NCI-H226 (cell line): ENCODE measurements at regions not wholly inside any gene's neighbourhood (a gene's known extent, or its start where the extent isn't known, plus 50 kb on each side); places are given as distances from the start of the nearest gene placed in this dataset.
"Not testable (repeated sequence)": the region's sequence is repeated elsewhere in the genome, so short reads cannot be mapped to it uniquely, and the experiment has no call there.

Source experiments
- DNase-seq: peaks from one replicate; pipeline ENCODE4 v3.0.0-alpha.2; 2015

DNA sequence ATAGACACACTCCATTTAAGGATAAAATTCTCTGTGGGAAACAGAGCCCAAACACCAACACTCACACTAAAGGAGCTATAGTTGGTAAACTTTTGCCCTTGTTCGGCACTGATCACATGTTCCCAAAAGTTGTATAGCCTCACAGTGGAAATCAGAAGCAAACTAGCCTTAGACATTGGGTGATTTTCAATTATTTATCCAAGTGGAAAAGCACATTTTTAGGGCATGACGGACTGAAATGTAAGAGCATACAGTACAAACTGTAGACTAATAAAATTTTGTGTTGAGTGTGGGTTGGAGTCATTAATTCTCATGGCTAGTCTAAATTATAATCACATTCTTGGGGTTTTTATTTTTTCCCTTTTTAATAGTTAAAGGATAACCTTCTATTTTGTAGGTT lies 202.4 kb downstream of the MOXD1 start:
- DNase-seq, result no peak

DNA sequence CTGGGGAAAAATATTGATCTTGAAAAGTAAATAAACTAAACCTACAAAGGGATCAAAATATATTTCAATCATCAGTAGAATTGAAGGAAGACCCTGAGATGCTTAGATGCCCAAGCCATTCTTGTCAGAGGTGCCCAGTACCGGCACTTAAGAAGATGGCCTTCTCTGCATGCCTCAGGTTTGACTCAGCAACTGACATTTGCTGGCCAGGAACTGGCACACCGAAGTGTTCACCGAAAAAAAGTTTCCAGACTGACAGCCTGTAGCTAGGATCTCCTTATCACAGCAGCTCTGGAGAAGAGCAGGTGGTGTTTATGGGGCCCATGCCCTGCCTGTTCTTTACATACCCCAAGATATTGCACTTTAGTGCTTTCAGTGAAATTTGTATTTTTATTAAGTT lies 203.2 kb downstream of the MOXD1 start:
- peak; percentile 43 for DNase-seq

GRCh38 chr6:132194529-132194928 lies 206.7 kb downstream of the MOXD1 start:
- no peak for DNase-seq

GRCh38 chr6:132192631-132193030 lies 208.6 kb downstream of the MOXD1 start:
- no peak for DNase-seq

DNA sequence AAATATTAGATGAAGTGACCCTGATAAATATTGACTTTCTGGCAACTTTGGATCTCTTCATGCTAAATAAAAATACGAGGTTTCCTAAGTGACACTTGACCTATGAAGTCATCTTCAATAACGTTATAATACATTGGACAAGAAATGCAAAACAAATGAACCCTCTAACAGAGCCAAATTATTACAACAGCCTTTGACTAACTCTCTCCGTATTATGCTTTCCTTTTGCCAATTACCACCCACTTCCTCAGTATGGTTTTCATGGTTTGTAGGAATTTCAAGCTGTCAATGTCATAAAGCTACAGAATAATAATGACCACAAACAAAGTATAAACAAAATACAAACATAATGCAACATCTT lies 210.5 kb downstream of the MOXD1 start:
- DNase-seq, result peak; percentile 17

DNA sequence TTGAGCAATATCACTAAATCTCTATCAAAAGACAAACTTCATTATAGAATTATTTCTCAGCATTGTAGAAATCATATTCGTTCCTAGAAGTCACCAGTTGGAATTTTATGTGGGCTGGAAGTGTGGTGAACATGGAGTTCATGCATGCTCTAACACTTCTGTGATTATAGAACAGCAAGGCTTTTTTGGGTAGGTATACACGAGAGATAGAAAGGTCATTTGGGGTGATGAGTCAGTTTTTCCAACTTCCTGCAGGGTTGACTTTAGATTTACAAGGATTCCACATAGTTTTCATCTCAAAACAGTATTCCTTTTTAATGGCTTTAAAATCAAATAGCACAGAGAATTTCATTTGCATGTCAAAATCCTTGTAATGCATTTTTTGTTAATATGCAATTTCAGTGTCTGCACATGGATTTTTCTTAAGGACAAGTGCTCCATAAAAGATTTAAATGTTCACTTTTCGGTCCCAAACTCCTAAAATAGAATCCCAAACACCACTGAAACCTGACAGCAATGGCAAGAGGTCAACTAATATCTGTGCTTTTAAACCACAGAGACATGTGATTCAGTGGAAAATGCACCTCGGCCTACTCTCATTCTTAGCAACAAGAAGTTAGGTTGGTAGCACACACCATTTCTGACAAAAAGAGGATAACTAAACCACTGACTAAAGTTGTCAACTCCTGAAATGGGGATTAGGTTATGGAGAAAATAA lies 211.0 kb downstream of the MOXD1 start:
- peak; percentile 50 for DNase-seq

DNA sequence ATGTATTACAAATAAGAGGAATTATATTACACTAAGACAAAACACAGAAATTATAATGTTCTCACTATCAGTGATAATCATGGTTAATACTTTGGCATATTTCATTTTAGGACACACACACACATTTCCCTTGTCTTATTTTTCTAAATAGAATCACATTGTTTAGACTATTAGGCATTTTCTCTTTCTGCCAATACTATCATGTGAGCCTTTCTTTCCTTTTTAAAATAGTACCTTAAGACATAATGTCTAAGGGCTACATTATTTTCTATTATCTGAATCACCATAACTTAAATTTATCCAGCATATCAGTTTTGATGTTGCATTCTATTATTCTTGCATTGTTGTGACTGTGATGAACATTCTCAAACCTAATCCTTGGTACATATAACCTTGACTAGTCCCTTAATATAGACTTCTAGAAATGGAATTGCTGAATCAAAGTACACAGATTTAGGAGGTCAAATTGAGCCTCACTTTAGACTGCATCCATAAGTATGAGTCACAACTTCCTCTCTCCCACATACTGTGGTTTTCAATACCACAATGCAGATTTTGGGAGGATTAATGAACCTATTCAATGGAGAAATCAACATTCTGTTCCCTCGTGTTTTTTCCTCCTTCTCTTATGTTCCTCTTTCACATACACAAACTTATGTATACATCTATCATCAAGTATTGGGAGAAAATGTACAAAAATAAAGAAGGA lies 212.6 kb downstream of the MOXD1 start:
- DNase-seq, result peak; percentile 69

- no peak for DNase-seq
Measured at GRCh38 chr6:132187816-132188215, 213.5 kb downstream of the MOXD1 start.

DNA sequence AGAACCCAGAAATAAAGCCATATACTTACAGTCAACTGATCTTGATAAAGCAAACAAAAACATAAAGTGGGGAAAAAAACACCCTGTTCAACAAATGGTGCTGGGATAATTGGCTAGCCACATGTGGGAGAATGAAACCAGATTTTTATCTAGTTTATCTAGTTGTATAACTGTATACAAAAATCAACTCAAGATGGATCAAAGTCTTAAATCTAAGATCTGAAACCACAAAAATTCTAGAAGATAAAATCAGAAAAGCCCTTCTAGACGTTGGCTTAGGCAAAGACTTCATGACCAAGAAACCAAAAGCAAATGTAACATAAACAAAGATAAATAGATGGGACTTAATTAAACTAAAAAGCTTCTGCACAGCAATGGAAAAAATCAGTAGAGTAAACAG lies 216.3 kb downstream of the MOXD1 start:
- DNase-seq, result not testable (repeated sequence)

DNA sequence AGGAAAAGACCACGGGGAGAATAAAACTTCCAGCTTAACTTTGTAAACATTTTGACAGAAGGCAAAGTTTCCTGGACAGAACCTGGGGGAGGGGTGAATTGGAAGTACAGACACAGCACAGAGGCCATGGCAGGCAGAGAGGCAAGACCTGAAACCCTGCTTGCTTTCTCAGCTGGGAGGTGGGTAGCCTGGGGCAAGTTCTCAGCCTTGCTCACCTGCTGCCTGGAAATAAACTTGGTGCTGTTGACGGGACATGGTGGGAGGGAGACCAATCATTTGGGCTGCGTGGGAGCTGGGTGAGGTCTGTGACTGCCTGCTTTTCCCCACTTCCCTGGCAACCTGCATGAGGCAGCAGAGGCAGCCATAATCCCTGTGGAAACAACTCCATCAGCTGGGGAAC lies 221.3 kb downstream of the MOXD1 start:
- DNase-seq, result no peak

DNA sequence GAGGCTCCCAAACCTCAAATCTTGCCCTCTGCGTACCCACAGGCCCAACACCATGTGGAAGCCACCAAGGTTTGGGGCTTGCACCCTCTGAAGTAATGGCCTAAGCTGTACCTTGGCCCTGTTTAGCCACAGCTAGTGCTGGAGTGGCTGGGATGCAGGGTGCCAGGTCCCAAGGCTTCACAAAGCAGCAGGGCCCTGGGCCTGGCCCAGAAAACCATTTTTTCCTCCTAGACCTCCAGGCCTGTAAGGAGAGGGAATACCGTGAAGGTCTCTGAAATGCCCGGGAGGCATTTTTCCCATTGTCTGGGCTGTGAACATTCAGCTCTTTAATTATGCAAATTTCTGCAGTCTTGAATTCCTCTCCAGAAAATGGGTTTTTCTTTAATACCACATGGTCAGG lies 223.7 kb upstream of the CCN2 start:
- DNase-seq, result no peak

- DNase-seq, result no peak
Measured at GRCh38 chr6:132168961-132169360, 217.8 kb upstream of the CCN2 start.

DNA sequence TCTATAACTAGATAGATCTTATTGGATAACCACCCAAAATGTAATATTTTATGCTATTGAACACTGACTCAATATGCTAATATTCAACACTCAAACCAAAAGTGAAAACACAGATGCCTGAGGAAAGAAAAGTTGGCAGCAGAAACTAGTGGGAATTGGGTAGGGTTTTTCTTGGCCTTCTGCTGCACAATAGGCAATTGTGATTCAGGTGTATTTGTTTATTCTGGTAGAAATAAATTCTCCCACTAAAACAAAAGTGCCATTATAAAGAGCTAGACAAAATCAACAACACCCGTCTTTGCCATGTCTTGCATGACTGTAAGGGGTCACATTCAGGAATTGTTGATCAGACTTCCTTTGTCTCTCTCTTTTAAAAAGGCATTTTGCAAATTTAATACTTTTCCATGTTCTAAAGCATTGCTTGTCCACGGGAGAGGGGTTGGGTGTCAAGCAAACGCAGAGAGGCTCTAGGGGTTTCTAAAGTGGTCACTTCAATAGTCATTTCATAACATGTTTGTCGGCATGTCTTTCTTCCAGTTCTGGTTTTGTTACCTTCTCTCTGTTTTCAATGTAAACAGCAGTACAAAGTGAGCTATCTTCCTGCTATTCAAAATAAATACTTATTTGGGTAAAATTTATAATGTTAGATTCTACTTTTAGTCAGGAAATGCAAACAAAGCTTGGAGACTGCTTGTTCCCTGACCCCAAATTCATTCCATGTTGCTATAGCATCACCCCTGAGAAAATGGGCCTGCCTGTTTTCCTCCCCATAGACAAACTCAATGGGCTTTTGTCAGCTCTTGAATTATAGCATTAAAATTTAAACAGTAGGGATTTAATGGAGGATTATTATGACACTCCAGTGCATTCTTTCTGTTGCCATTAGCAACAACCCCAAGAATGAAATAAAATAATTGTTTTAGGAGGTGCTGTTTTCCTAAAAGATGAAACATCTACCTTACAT lies 217.0 kb upstream of the CCN2 start:
- no peak for DNase-seq

GRCh38 chr6:132166526-132167051 lies 215.4 kb upstream of the CCN2 start:
- DNase-seq, result no peak

GRCh38 chr6:132165677-132166076 lies 214.5 kb upstream of the CCN2 start:
- DNase-seq, result no peak

DNA sequence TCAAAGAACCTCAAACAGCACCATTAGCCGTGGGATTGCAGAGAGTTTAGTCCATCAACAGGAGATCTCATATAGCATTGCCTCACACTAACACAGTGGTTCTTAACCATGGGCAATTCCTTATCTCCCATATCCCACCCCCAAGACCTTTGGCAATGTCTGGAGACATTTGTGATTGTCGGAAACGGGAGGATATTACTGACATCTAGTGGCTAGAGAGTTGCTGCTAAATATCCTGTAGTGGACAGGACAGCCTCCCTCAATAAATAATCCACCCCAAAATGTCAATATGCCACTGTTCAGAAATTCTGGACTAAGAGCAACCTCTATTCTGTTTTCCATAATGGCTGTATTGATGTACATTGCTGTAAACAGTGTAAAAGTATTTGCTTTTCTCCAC lies 210.1 kb upstream of the CCN2 start:
- DNase-seq, result peak; percentile 50

DNA sequence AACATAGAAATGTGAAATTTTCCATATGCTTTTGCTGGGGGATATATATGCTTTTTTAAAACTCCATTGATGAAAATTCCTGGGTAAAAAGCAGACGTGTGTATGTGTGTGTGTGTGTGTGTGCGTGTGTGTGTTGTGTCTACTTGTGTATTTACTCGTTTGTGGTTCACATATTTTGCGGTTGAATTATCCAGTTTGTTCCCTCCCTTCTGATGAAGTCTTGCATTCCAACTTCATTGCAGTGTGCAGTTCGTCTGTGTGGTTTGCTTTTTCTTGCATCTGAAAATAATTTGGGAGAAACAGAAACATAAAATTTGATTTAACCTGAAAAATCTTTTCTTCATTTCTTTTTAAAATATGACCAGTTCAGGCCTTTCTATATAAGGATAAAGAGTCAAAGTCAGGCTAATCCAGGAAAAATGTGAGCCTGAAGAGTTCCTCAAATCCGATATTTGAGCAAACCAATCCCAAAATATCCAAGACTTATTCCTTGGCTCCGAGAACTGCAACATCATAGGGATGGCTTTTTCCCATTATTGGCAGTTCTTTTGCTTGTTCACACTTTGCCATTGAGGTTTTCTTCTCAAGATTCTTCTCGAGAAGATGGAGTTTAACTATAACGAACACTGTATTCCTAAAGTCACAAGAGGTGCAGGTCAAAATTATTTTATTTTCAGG lies 202.2 kb upstream of the CCN2 start:
- DNase-seq, result no peak

- no peak for DNase-seq
Measured at GRCh38 chr6:132147530-132148011, 196.4 kb upstream of the CCN2 start.

DNA sequence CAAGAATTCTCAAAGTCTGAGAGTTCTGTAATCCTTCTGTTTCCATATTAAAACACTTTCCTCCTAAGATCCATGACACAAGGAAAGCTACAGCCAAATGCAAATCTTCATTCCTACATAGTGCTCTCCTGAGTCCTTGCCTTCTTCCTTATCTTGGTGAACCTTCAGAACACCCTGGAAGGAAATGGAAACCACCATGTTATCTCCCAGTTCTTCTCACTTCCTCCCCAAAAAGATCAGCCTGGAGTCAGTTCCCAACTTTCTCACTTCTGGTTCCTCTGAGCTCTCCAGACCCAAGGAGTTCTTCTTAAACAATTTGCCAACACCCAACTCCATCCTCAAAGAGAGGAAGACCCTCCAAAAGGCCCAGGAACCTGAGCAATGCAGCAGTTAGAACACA lies 193.3 kb upstream of the CCN2 start:
- DNase-seq, result no peak

- no peak for DNase-seq
Measured at GRCh38 chr6:132143258-132143657, 192.1 kb upstream of the CCN2 start.

GRCh38 chr6:132142768-132143167 lies 191.6 kb upstream of the CCN2 start:
- DNase-seq, result no peak

- no peak for DNase-seq
Measured at GRCh38 chr6:132142308-132142707, 191.1 kb upstream of the CCN2 start.

- no peak for DNase-seq
Measured at GRCh38 chr6:132140189-132140588, 189.0 kb upstream of the CCN2 start.
